Osteoblast (primary cell): ENCODE measurements at regions not wholly inside any gene's neighbourhood (a gene's known extent, or its start where the extent isn't known, plus 50 kb on each side); places are given as distances from the start of the nearest gene placed in this dataset.

Source experiments
- DNase-seq: peaks from one replicate; pipeline ENCODE4 v3.0.0; 2011; ENCODE audit warnings: low spot score, mixed read lengths; ENCODE audit not compliant: insufficient read length; ENCODE audit errors: missing footprints
- H2AFZ ChIP-seq: 2 replicates; pipeline ENCODE4 v1.6.0; 2011; ENCODE audit warnings: mild to moderate bottlenecking, low read length
- H3K27ac ChIP-seq: 2 replicates; pipeline ENCODE4 v1.5.1; 2011; ENCODE audit warnings: mild to moderate bottlenecking, low read depth, low read length, moderate library complexity
- H3K27me3 ChIP-seq: 2 replicates; pipeline ENCODE4 v1.6.0; 2012; ENCODE audit warnings: mild to moderate bottlenecking, control low read depth, inconsistent platforms, low read length, moderate library complexity; ENCODE audit not compliant: insufficient read depth
- H3K36me3 ChIP-seq: 2 replicates; pipeline ENCODE4 v1.5.1; 2011; ENCODE audit warnings: mild to moderate bottlenecking, low read length, control low read depth, moderate library complexity; ENCODE audit not compliant: insufficient read depth
- H3K4me1 ChIP-seq: 2 replicates; pipeline ENCODE4 v1.5.1; 2011; ENCODE audit warnings: mild to moderate bottlenecking, low read length, control low read depth, moderate library complexity; ENCODE audit not compliant: insufficient read depth
- H3K4me2 ChIP-seq: 2 replicates; pipeline ENCODE4 v1.6.0; 2011; ENCODE audit warnings: mild to moderate bottlenecking, low read length; ENCODE audit not compliant: insufficient read depth
- H3K4me3 ChIP-seq: fragments of 200-600 bp; sonication (generic); 3 replicates; pipeline ENCODE4 v1.5.1; 2012; ENCODE audit warnings: mild to moderate bottlenecking, low read length, inconsistent platforms; ENCODE audit not compliant: insufficient read depth
- H3K79me2 ChIP-seq: 2 replicates; pipeline ENCODE4 v1.6.0; 2012; ENCODE audit warnings: mild to moderate bottlenecking, low read length, control low read depth, inconsistent platforms; ENCODE audit not compliant: insufficient read depth
- H3K9me3 ChIP-seq: 2 replicates; pipeline ENCODE4 v1.5.1; 2011; ENCODE audit warnings: low read depth, low read length, control low read depth
- H4K20me1 ChIP-seq: 2 replicates; pipeline ENCODE4 v1.6.0; 2012; ENCODE audit warnings: mild to moderate bottlenecking, low read length, control low read depth; ENCODE audit not compliant: insufficient read depth
- CTCF ChIP-seq: IDR thresholded peaks from 2 replicates; pipeline ENCODE4 v1.5.1; 2011; ENCODE audit warnings: mild to moderate bottlenecking, low read depth, low read length, moderate library complexity; ENCODE audit errors: extremely low read depth

DNA sequence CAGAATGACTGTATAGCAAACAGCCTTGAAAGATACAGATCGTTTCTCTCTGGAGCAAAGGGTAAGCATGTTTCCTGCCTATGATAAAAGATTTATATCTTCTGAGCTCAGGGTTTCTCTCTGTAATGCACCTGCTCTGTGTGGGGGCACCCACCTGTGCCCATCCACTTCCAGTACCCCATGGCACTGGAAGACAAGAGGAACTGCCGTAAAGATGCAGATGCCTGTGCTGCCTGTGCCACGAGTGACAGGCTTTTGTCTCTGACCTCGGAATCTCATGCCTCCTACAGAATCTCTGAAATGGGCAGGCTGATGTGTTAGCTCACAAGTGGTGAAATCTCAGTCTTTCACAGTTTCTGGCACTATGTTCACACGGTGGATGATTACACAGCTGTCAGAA, 50.3 kb upstream of the ATP11A start:
- H3K9me3 ChIP-seq: no peaks in the 10 kb centered on the region
- H4K20me1 ChIP-seq: no peaks in the 10 kb centered on the region
- no peak for TF ChIP-seq CTCF
- H3K4me1 ChIP-seq: no peaks in the 10 kb centered on the region
- H3K4me2 ChIP-seq: no peak overlapping the region
- H3K79me2 ChIP-seq: no peaks in the 10 kb centered on the region
- H3K36me3 ChIP-seq: no peaks in the 10 kb centered on the region
- no peak for DNase-seq
- H3K27ac ChIP-seq: no peak overlapping the region
- no peak overlapping the region for H2AFZ ChIP-seq
- H3K27me3 ChIP-seq: peaks cover 44% of the 10 kb centered on the region
- no peak overlapping the region for H3K4me3 ChIP-seq

GRCh38 chr13:112638919-112639318, 50.9 kb upstream of the ATP11A start:
- Histone ChIP-seq H3K27me3 (peaks cover 49% of the 10 kb centered on the region), H3K4me3 (no peak overlapping the region), H3K36me3 (no peaks in the 10 kb centered on the region), H2AFZ (no peak overlapping the region), H3K27ac (no peak overlapping the region), H3K79me2 (no peaks in the 10 kb centered on the region), H3K4me2 (no peak overlapping the region), H3K4me1 (no peaks in the 10 kb centered on the region), H3K9me3 (no peaks in the 10 kb centered on the region), H4K20me1 (no peaks in the 10 kb centered on the region)
- DNase-seq: no peak
- TF ChIP-seq CTCF: no peak

- H2AFZ ChIP-seq: no peak overlapping the region
- H3K27me3 ChIP-seq: peaks cover 51% of the 10 kb centered on the region
- H3K4me1 ChIP-seq: no peaks in the 10 kb centered on the region
- H3K4me2 ChIP-seq: no peak overlapping the region
- no peak for DNase-seq
- H3K4me3 ChIP-seq: no peak overlapping the region
- H3K79me2 ChIP-seq: no peaks in the 10 kb centered on the region
- H3K36me3 ChIP-seq: no peaks in the 10 kb centered on the region
- H4K20me1 ChIP-seq: no peaks in the 10 kb centered on the region
- H3K9me3 ChIP-seq: no peaks in the 10 kb centered on the region
- H3K27ac ChIP-seq: no peak overlapping the region
- no peak for TF ChIP-seq CTCF
Measured at GRCh38 chr13:112638157-112638750, 50.3 kb upstream of the TUBGCP3 start.
